PC-9 (cell line): ENCODE measurements at regions not wholly inside any gene's neighbourhood (a gene's known extent, or its start where the extent isn't known, plus 50 kb on each side); places are given as distances from the start of the nearest gene placed in this dataset.

Experiments
- EZH2 ChIP-seq: fragments of 200-600 bp; sonication (generic); IDR thresholded peaks from 2 replicates; pipeline ENCODE4 v1.8.0; 2017; ENCODE audit warnings: antibody characterized with exemption, low read depth
- TF ChIP-seq, protein P1 (sequence below): fragments of 200-600 bp; sonication (generic); conservative IDR thresholded peaks from 2 replicates; pipeline ENCODE4 v1.6.1; 2017; ENCODE audit warnings: mixed run types, antibody characterized with exemption, mild to moderate bottlenecking, moderate library complexity

DNA sequence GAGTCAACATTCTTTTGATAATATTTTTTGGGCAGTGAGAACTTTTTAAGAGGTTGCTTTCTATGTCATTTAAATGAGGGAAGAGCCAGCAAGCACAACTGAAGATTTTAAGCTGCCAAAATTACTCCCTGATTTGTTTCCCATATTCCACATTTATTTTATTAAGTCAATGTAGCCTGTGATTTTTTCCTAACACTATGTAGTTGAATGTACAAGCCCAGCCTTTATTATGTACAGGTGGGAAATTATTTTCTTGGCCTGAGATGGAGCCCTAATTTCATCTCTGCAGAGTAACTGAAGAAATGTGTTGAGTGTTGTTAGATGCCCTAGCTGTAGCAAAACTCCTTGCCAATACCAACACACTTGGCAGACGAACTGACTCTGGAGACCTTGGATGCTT, 83.1 kb upstream of the MINDY3 start:
- TF ChIP-seq EZH2: no peak
- TF ChIP-seq, protein P1, sequence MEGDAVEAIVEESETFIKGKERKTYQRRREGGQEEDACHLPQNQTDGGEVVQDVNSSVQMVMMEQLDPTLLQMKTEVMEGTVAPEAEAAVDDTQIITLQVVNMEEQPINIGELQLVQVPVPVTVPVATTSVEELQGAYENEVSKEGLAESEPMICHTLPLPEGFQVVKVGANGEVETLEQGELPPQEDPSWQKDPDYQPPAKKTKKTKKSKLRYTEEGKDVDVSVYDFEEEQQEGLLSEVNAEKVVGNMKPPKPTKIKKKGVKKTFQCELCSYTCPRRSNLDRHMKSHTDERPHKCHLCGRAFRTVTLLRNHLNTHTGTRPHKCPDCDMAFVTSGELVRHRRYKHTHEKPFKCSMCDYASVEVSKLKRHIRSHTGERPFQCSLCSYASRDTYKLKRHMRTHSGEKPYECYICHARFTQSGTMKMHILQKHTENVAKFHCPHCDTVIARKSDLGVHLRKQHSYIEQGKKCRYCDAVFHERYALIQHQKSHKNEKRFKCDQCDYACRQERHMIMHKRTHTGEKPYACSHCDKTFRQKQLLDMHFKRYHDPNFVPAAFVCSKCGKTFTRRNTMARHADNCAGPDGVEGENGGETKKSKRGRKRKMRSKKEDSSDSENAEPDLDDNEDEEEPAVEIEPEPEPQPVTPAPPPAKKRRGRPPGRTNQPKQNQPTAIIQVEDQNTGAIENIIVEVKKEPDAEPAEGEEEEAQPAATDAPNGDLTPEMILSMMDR: no peak
